ENCODE measurements at regions not wholly inside any gene's neighbourhood (a gene's known extent, or its start where the extent isn't known, plus 50 kb on each side); places are given as distances from the start of the nearest gene placed in this dataset.

DNA sequence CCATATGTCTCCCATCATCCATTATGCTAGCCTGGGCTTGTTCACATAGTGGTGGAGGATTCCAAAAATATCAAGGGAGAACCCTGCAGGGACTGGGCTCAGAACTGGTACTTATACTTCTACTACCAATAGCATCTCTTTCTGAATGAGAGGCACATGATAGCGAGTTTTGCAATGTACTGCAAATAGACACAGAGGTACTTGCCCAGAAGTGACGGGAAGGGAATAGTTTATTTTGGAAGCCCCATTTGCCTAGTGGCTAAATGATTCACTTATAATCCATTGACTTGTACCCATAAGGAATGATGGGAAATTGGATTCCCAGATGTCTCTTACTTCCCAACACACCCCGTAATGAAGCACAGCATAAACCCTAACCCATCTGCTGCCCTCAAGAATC, 124.8 kb upstream of the ERCC4 start:
- TF ChIP-seq, protein P1, sequence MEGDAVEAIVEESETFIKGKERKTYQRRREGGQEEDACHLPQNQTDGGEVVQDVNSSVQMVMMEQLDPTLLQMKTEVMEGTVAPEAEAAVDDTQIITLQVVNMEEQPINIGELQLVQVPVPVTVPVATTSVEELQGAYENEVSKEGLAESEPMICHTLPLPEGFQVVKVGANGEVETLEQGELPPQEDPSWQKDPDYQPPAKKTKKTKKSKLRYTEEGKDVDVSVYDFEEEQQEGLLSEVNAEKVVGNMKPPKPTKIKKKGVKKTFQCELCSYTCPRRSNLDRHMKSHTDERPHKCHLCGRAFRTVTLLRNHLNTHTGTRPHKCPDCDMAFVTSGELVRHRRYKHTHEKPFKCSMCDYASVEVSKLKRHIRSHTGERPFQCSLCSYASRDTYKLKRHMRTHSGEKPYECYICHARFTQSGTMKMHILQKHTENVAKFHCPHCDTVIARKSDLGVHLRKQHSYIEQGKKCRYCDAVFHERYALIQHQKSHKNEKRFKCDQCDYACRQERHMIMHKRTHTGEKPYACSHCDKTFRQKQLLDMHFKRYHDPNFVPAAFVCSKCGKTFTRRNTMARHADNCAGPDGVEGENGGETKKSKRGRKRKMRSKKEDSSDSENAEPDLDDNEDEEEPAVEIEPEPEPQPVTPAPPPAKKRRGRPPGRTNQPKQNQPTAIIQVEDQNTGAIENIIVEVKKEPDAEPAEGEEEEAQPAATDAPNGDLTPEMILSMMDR (IDR thresholded peaks at IDR 0.05): no peak
- no peak overlapping the region for H3K27ac ChIP-seq
- intact Hi-C loops (cut with DNase I): no loop called here
- H3K9me3 ChIP-seq: no peaks in the 10 kb centered on the region
- H3K27me3 ChIP-seq: no peaks in the 10 kb centered on the region
- no peak for DNase-seq
- H3K4me3 ChIP-seq: no peak overlapping the region
- ATAC-seq: no peak
- H3K36me3 ChIP-seq: no peaks in the 10 kb centered on the region
- H3K4me1 ChIP-seq: no peaks in the 10 kb centered on the region

DNA sequence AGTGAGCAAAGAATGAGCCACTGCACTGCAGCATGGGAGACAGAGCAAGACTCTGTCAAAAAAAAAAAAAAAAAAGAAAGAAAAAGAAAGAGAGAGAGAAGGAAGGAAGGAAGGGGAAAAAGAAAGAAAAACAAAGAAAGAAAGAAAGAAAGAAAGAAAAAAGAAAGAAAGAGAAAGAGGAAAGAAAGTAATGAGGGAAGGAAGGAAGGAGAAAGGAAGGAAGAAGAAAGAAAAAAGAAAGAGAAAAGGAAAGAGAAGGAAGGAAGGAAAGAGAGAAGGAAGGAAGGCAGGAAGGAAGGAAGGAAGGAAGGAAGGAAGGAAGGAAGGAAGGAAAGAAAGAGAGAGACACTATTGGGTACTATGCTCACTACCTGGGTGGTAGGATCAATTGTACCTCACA, 122.2 kb upstream of the ERCC4 start:
- H3K27me3 ChIP-seq: no peaks in the 10 kb centered on the region
- no peaks in the 10 kb centered on the region for H3K9me3 ChIP-seq
- H3K36me3 ChIP-seq: no peaks in the 10 kb centered on the region
- TF ChIP-seq, protein P1 (IDR thresholded peaks at IDR 0.05): no peak
- no peaks in the 10 kb centered on the region for H3K4me1 ChIP-seq
- ATAC-seq: no peak
- H3K27ac ChIP-seq: no peak overlapping the region
- intact Hi-C loops (cut with DNase I): no loop called here
- H3K4me3 ChIP-seq: no peak overlapping the region
- DNase-seq: no peak

DNA sequence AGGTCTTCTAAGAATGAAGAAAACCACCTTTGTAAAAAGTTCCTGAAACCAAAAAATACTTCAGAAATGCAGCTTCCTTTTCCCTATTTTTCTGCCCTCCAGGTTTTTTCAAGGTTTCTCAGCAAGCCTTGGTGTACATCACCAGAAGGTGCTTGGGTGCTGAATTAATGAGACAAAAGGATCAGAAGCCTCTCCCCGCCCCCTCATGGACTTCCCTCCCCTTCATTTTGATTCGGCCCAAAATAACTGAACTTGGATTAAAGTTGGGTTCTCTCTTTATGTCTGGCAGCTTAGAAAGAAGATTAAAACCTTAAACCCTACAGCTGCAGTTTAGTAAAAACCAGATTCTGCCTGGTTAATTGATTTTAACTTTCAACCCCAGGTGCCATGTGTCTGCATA, 121.7 kb upstream of the ERCC4 start:
- TF ChIP-seq, protein P1 (IDR thresholded peaks at IDR 0.05): no peak
- Histone ChIP-seq H3K4me3 (no peak overlapping the region), H3K27me3 (no peaks in the 10 kb centered on the region), H3K36me3 (no peaks in the 10 kb centered on the region), H3K4me1 (no peaks in the 10 kb centered on the region), H3K9me3 (no peaks in the 10 kb centered on the region), H3K27ac (no peak overlapping the region)
- no peak for DNase-seq
- intact Hi-C loops (cut with DNase I): no loop called here
- ATAC-seq: no peak

DNA sequence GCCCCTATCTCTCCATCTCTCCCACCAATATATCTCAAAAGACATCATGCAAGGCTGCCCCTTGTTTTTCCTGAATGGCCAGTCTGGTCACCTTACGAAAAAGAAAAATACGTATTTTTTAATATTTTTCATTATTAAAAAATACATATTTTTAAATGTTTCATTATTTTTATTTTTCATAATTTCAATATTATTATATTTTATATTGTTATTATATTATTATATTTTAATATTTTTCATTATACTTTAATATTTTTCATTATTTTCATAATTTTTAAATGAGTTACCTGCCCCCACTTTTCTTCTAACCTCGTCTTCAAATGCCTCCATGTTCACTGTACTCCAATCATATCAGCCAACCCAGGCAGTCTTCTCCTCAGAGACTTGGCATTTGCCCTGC, 116.0 kb upstream of the ERCC4 start:
- H3K27me3 ChIP-seq: no peaks in the 10 kb centered on the region
- H3K9me3 ChIP-seq: no peaks in the 10 kb centered on the region
- intact Hi-C loops (cut with DNase I): no loop called here
- DNase-seq (no peak), ATAC-seq (no peak)
- H3K4me1 ChIP-seq: no peaks in the 10 kb centered on the region
- no peak overlapping the region for H3K27ac ChIP-seq
- H3K36me3 ChIP-seq: no peaks in the 10 kb centered on the region
- TF ChIP-seq, protein P1 (IDR thresholded peaks at IDR 0.05): no peak
- H3K4me3 ChIP-seq: no peak overlapping the region

DNA sequence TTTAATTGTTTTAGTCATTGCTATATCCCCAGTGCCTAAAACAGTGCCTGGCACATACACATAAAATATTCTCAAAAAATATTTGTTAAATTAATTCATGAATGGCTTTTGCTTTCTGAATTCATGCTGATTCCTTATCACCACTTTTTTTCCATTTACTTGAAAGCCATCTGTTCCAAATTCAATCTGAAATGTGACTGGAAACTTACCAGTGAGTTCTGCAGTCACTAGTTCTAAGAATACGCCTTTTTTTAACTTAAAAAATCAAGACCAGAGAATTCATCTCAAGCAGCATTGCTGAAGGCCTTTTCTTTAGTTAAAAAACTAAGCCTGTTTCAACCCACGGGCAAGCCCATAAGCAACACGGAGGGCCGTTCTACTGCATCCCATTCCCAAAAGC, 114.0 kb upstream of the ERCC4 start:
- ATAC-seq: no peak

DNA sequence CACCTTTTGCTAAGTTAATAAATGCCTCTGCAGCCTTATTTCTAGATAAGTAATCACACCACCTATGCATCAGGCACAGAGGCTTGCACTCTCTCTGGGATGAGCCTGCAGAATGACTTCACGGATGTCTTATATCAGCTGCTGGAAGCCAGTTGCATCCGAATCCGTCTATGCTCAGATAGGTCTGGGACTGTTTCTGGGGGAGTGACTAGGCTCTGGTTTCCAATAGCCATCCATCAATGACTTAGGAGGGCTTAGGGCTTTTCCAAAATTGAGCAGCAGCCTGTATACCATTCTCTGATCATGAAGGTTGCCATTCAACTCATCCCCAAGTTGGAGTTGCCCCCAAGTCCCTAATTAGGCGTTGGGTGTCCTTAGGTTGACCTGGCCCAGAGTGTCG, 113.3 kb upstream of the ERCC4 start:
- H3K36me3 ChIP-seq: no peaks in the 10 kb centered on the region
- H3K4me3 ChIP-seq: no peak overlapping the region
- ATAC-seq (no peak), DNase-seq (no peak)
- no peaks in the 10 kb centered on the region for H3K27me3 ChIP-seq
- no peak overlapping the region for H3K27ac ChIP-seq
- H3K9me3 ChIP-seq: no peaks in the 10 kb centered on the region
- TF ChIP-seq, protein P1 (IDR thresholded peaks at IDR 0.05): no peak
- intact Hi-C loops (cut with DNase I): no loop called here
- no peaks in the 10 kb centered on the region for H3K4me1 ChIP-seq

More for the DNA sequence above, 114.0 kb upstream of the ERCC4 start:
- H3K27ac ChIP-seq: no peak overlapping the region
- no peaks in the 10 kb centered on the region for H3K36me3 ChIP-seq
- no peaks in the 10 kb centered on the region for H3K9me3 ChIP-seq
- H3K4me1 ChIP-seq: no peaks in the 10 kb centered on the region
- H3K4me3 ChIP-seq: no peak overlapping the region
- TF ChIP-seq, protein P1 (IDR thresholded peaks at IDR 0.05): no peak
- intact Hi-C loops (cut with DNase I): no loop called here
- no peaks in the 10 kb centered on the region for H3K27me3 ChIP-seq
- DNase-seq: no peak

Data from upper lobe of right lung (tissue), 1 donor.